ENCODE measurements at regions not wholly inside any gene's neighbourhood (a gene's known extent, or its start where the extent isn't known, plus 50 kb on each side); places are given as distances from the start of the nearest gene placed in this dataset.

DNA sequence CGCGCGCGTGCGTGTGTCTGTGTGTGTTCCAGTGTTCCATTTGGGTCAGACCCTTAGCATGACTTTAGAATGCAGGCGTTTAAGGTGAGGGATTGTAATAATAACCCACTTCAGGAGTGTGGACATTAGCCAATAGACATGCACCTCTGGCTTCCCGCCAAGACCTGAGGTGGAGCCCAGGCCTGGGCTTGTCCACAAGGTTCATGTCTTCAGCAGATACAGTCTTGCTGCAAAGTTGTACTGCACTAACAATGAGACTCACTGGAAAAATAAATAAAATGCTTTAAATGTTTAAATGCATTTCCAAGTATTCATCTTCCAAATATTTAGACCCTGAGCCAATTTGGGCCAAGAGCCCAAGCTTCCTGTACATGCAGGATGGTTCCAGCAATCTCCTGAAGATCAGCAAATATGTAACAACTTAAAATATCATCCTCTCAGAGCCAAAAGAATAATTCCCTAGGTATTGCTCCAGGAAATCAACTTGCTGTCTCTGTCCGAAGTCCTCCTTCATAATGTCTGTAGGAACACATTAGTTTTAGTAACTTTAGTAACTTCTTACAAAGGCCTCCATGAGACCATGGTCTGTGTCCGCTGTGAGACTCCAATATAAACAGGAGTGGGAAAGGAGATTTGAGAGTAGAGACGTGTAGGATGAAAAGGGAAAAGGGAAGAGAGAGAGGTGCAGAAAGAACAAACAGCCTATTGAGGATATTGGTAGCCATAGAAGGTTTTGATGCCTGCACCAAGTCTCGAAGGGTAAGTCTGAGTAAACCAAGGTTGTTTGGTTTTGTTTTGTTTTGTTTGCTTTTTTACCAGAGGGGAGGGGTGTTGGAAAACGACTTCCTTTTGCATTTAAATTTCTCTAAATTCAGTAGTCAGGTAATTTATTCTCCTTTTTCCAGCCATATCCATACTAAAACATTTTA, 98.5 kb upstream of the KLF3 start:
- Mint-ChIP-seq H3K9me3 (no peaks in the 10 kb centered on the region), H3K4me3 (no peak overlapping the region), H3K4me1 (peaks cover 51% of the 10 kb centered on the region), H3K27ac (peak overlapping the region in 2 of 3 experiments; percentile 61 to 77), H3K27me3 (ENCODE audit: low read depth) (no peaks in the 10 kb centered on the region), H3K36me3 (ENCODE audit: low read depth) (no peaks in the 10 kb centered on the region)
- TF ChIP-seq CTCF (IDR thresholded peaks at IDR 0.05; ENCODE audit: unreplicated experiment in 3 of 3): no peak

- no peaks in the 10 kb centered on the region for H3K27me3 Mint-ChIP-seq (ENCODE audit: low read depth)
- H3K36me3 Mint-ChIP-seq (ENCODE audit: low read depth): no peaks in the 10 kb centered on the region
- TF ChIP-seq CTCF (IDR thresholded peaks at IDR 0.05; ENCODE audit: unreplicated experiment in 3 of 3): no peak
- no peaks in the 10 kb centered on the region for H3K9me3 Mint-ChIP-seq
- peaks cover 51% of the 10 kb centered on the region for H3K4me1 Mint-ChIP-seq
- peak overlapping the region in 1 of 3 experiments; percentile 77 for H3K27ac Mint-ChIP-seq
- no peak overlapping the region for H3K4me3 Mint-ChIP-seq
Measured at GRCh38 chr4:38566806-38567398, 97.1 kb upstream of the KLF3 start.

DNA sequence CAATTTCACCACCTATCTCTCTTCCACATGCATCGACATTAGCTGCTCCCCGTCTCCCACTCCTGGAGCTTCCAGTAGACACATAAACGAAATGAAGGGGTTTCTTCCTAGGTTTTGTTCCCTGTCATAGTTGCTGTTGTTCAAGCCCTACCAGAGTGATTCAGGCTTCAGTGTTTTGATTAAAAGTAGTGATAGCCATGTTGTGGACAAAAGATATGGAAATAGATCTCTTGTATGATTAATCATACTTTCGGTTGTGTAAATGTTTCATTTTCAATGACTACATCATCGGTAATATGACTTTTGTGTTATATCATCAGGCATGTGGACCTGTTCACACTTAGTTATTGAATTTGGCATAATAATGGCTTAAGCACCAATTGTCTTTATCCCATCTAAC, 96.5 kb upstream of the KLF3 start:
- Mint-ChIP-seq H3K4me3 (no peak overlapping the region), H3K4me1 (peaks cover 48% of the 10 kb centered on the region), H3K27me3 (ENCODE audit: low read depth) (no peaks in the 10 kb centered on the region), H3K9me3 (no peaks in the 10 kb centered on the region), H3K36me3 (ENCODE audit: low read depth) (no peaks in the 10 kb centered on the region), H3K27ac (no peak overlapping the region)
- TF ChIP-seq CTCF (IDR thresholded peaks at IDR 0.05; ENCODE audit: unreplicated experiment in 3 of 3): no peak

GRCh38 chr4:38568768-38569167, 95.2 kb upstream of the KLF3 start:
- Mint-ChIP-seq H3K9me3 (no peaks in the 10 kb centered on the region), H3K4me1 (peaks cover 35% of the 10 kb centered on the region), H3K4me3 (no peak overlapping the region), H3K36me3 (ENCODE audit: low read depth) (no peaks in the 10 kb centered on the region), H3K27me3 (ENCODE audit: low read depth) (no peaks in the 10 kb centered on the region), H3K27ac (no peak overlapping the region)
- no peak for TF ChIP-seq CTCF (IDR thresholded peaks at IDR 0.05; ENCODE audit: unreplicated experiment in 3 of 3)

GRCh38 chr4:38570647-38571276, 93.2 kb upstream of the KLF3 start:
- TF ChIP-seq CTCF (IDR thresholded peaks at IDR 0.05; ENCODE audit: unreplicated experiment in 3 of 3): no peak
- Mint-ChIP-seq H3K4me3 (no peak overlapping the region), H3K4me1 (peaks cover 25% of the 10 kb centered on the region), H3K36me3 (ENCODE audit: low read depth) (no peaks in the 10 kb centered on the region), H3K9me3 (no peaks in the 10 kb centered on the region), H3K27me3 (ENCODE audit: low read depth) (no peaks in the 10 kb centered on the region), H3K27ac (no peak overlapping the region)

Measured in nephron (organoid).